HG03103 (cell line): ENCODE measurements at regions not wholly inside any gene's neighbourhood (a gene's known extent, or its start where the extent isn't known, plus 50 kb on each side); places are given as distances from the start of the nearest gene placed in this dataset.
"Not testable (repeated sequence)": the region's sequence is repeated elsewhere in the genome, so short reads cannot be mapped to it uniquely, and the experiment has no call there.

Source experiments
- ATAC-seq: cut with Tn5 transposase; IDR thresholded peaks from one replicate; pipeline ENCODE4 v1.9.1; 2021; ENCODE audit warnings: low read depth; ENCODE audit not compliant: unreplicated experiment

DNA sequence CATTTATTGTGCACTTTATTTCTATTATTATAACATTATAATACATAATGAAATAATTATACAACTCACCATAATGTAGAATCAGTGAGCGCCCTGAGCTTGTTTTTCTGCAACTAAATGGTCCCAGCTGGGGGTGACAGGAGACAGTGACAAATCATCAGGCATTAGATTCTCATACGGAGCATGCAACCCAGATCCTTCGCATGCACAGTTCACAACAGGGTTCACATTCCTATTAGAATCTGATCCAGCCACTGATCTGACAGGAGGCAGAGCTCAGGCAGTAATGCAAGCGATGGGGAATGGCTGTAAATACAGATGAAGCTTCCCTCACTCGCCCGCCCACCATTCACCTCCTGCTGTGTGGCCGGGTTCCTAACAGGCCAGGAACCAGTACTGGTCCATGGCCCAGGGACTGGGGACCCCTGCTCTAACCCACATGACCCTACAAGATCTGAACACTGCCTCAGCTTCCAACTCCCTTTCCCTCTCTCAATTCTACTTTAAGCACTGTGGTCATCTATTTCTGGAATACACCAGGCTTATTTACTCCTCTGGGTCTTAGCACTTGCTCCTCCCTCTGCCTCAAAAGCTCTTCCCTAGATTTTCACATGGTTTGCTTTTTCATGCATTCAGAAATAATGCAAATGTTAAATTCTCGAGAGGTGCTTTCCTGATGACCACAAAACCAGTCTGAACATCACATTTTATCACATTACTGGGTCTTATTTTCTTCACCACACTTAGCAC lies 166.8 kb upstream of the HCCS start:
- ATAC-seq, result no peak

DNA sequence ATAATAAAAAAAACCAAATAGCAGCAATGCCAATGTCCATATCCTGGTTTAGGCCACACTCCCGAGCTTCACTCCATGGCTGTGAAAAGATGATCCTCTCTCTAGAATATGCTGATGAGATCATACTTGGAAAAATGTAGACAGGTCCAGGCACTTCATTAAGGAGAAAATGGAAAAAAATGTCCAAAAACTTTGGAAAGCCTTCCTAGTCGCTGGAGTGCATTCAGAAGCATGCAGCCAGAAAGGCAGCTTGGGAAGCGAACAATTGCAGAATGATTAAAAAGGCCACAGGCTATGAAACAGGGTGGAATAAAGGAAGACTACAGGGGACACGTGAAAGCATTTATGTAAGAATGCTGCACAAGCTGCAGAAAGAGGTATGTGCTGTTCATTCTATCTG lies 165.6 kb upstream of the HCCS start:
- no peak for ATAC-seq

DNA sequence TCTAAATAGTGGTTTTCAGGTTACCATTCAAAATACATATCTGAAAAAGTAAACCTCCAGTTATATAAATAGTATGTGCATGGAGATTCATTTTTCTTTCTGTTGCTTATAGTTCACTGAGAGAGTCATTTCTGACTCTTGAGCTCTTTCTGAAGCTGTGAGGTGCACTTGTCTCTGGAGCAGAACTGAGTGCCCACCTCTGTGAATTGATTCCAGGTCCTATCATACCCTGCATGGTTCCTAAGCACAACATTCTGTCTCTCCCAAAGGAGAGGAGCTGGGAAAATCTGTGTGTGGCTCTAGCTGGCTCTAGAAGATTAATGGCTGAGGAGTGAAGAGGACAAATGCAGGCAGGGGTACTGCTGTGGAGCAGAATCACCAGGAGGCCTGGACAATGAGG lies 161.6 kb upstream of the HCCS start:
- no peak for ATAC-seq

GRCh38 chrX:10952619-10953018 lies 158.5 kb upstream of the HCCS start:
- ATAC-seq, result no peak

DNA sequence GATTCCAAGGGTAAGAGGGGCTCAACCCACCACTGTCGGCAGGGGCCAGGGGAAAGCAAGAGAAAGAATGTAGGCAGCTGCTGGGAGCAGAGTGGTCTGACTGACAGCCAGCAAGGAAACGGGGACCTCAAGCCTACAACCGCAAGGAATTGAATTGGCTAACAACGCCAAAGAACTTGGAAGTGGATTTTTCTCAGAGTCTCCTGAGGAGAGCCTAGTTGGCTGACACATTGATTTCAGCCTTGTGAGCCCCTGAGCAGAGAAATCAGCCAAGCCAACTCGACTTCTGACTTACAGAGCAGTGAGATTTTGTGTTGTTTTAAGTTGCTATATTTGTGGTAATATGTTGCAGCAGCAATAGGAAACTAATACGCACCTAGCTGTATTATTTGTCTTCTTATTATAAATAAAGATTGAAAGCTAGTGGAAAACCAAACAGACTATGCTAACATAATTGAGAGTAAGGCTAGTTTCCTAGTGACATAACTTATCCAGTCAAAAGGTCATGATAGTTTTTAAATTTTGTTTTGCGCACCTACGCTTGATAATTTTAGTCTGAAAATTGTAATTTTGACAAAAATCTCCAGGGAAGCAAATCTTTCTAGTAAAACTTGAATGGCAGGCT lies 145.8 kb upstream of the HCCS start:
- no peak for ATAC-seq

GRCh38 chrX:10966057-10966456 lies 145.1 kb upstream of the HCCS start:
- ATAC-seq, result no peak

DNA sequence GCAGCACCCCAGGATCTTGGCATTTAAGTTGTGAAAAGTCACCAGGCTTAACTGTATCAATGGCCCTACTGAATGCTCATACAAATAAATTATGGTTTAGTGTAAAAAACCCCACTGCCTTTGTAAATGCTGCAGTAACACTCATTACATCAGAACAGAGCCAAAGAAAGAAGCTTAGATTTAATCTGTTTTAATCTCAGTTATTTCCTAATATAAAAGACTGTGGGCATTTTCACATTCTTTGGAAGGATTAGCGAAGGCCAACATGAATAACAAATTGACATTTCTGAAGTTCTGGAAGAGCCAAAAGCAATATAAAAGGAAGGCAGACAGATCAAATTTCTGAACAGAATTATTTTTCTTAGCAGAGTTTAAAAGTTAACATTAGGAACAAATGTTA lies 140.0 kb upstream of the HCCS start:
- no peak for ATAC-seq

DNA sequence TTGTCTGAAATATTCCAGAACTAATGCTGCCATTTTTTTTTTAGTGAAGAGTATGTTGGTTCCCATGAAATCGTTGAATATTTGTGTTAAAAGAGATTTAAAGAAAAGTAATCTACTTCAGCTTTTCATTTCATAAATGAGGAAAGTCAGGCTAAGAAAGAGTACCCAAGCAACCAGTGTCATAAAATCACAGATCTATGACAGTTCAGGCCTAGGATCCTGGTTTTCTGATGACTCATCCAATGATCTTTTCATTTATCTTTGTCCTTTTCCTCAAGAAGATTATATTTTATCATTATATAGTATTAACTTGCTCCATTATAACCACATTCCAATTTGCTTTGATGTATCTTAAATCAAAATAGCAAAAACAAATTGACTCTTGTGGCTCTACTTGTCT lies 139.4 kb upstream of the HCCS start:
- ATAC-seq, result no peak

GRCh38 chrX:10972706-10973105 lies 138.4 kb upstream of the HCCS start:
- ATAC-seq, result no peak

- no peak for ATAC-seq
These were observed 136.2 kb upstream of the HCCS start for GRCh38 chrX:10974920-10975319.

GRCh38 chrX:10979956-10980355 lies 131.2 kb upstream of the HCCS start:
- ATAC-seq, result no peak

DNA sequence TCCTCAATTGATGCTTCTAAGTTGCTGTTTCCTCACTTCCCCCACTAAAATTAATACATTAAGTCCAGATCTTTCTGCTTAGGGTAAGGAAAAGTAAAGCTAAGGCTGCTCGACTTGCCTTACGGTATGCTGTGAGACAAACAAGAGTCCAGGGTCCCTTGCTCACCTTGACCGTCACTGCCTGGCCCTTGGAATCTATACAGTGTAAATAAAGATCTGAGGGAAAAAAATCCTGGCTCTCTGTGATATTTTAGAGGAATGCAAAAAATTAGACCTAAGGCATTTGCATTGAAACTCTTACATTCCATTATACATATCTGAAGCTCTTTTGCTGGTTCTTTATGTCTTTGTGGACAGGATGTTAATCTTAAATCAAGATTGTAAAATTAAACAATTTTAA lies 129.6 kb upstream of the HCCS start:
- no peak for ATAC-seq

DNA sequence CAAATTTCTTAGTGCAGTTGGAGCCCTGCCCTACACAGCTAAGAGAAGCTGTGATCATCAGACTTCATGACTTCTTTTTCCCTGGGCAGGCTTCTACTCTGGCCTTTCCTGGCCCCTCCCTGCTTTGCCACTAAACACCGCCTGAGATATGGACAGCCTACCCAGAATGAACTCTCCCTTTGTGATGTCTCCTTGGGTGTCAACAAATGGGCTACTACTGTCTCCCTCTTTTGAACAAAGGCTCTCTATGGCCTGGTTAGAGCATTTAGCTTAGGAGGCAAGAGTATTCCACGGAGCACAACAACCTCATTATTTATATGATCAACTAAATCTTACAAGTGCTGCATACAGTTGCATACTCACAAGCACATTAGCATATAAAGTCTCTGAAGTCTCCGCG lies 127.6 kb upstream of the HCCS start:
- no peak for ATAC-seq

GRCh38 chrX:10984213-10984612 lies 126.9 kb upstream of the HCCS start:
- no peak for ATAC-seq

DNA sequence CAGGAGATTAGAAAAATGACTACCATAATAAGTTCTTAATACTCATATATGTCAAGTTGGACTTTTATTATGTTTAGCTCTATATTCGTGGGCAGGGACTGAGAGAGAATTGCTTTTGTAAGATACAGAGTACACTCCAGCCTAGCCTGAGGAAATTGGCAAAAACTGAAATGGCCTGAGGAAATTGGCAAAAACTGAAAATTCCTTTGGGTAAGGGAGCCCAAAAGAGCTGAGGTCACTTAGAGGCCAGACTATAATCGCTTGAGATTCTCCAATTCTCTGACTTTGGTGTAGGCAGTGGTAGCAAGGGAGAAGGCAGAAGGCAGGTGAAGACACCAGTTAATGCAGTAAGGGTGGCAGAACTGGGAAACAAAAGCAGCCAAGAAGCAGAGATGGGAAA lies 124.5 kb upstream of the HCCS start:
- no peak for ATAC-seq

- ATAC-seq, result no peak
These were observed 122.5 kb upstream of the HCCS start for GRCh38 chrX:10988653-10989052.

GRCh38 chrX:10989386-10989785 lies 121.7 kb upstream of the HCCS start:
- ATAC-seq, result no peak

- no peak for ATAC-seq
These were observed 120.7 kb upstream of the HCCS start for GRCh38 chrX:10990418-10990817.

DNA sequence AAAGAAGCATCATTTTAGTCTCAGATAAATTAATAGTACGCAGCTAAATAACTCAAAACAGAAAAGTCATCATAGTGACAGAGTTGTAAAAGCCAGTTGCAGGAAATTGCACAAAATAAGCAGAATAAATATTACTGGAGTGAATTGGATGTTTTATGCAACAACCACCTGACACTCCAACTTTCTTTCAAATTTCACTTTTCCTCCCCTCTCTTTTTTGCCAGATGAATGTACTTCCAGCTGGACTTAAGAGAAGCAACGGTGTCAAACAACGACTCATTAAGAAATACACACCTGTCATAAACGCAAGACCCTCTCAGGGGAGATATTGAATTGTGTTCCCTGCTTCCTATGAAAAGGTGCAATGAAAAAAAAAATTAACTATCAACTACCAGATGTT lies 120.2 kb upstream of the HCCS start:
- ATAC-seq, result no peak

DNA sequence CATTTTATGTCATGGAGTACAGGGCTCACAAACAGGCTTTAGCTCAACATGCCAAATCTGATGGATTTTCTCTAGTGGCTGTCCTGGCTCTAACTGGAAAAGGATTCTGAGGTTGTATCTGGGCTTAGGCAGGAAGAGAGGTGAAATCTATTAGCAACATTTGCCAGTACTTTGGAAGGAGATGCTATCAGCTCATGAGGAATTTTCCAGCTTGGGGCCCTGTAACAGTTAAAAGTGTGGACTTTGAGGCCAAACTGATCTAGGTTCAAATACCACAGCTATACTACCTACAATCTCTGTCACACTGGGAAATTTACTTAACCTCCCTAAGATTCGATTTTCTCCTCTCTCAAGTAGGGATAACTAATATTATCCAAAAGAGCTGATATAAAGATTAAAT lies 119.0 kb upstream of the HCCS start:
- no peak for ATAC-seq

DNA sequence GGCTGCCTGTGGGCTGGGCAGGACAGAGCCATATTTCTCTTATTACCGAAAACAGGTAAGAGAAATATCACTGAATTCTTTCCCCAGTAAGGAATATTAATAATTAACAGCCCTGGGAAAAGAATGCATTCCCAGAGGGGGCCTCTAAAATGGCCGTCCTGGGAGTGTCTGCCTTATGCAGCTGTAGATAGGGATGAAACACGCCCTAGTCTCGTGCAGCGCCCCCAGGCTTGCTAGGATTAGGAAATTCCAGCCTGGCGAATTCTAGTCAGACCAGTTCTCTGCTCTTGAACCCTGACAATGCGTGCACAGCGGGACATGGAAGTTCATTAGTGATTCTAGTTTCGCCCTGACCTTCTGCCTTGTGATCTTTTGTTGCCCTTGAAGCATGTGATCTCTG lies 104.1 kb upstream of the HCCS start:
- not testable (repeated sequence) for ATAC-seq

DNA sequence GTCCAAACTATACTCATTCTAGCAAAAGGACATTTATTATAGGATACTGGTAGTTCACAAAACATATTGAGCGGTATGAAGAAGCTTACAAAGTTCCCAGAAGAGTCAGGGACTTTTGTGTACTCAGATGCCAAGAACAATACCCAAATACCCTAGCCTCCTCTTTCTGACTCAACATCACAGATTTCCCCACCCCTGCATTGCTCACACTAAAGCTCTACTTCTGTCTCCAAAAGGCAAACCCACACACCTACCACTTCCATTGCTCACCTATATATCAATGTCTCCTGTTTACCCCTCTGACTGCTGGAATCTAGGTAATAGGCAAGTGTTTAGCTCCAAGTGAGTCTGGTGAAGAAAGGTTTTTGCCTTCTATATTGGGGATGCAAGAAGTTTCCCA lies 100.7 kb upstream of the HCCS start:
- ATAC-seq, result no peak

DNA sequence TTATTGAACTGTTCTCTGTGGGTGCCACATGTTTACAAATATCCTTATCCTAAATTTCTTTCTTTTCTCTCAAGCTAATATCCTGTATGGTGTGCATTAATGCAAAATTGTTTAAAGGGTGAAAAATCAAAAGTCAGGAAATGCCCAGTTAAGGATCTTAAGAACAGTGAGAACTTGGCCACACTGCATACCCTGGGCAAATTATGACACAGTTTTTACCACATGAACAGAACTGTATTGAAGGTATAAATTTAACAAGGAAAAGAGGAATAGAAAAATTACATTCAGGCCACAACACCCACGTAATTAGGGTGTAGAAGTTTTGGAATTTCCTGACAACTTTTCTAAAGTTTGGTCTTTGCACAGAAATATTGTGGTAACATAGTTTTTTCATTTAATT lies 94.4 kb upstream of the HCCS start:
- no peak for ATAC-seq
